Osteocyte (in vitro differentiated cells): ENCODE measurements at regions not wholly inside any gene's neighbourhood (a gene's known extent, or its start where the extent isn't known, plus 50 kb on each side); places are given as distances from the start of the nearest gene placed in this dataset.

ENCODE experiments used
- DNase-seq: peaks from one replicate; pipeline ENCODE4 v3.0.0; 2021; ENCODE audit warnings: mixed read lengths; ENCODE audit not compliant: unreplicated experiment; ENCODE audit errors: extremely low spot score
- H3K27ac Mint-ChIP-seq: one replicate; pipeline ENCODE4 v1.8.0; 2021; ENCODE audit warnings: mild to moderate bottlenecking, mixed read lengths; ENCODE audit not compliant: unreplicated experiment
- H3K27me3 Mint-ChIP-seq: one replicate; pipeline ENCODE4 v1.8.0; 2021; ENCODE audit warnings: mixed read lengths; ENCODE audit not compliant: unreplicated experiment
- H3K36me3 Mint-ChIP-seq: one replicate; pipeline ENCODE4 v1.8.0; 2021; ENCODE audit warnings: mixed read lengths; ENCODE audit not compliant: unreplicated experiment
- H3K4me1 Mint-ChIP-seq: one replicate; pipeline ENCODE4 v1.8.0; 2021; ENCODE audit warnings: mixed read lengths; ENCODE audit not compliant: unreplicated experiment
- H3K4me3 Mint-ChIP-seq: one replicate; pipeline ENCODE4 v1.8.0; 2021; ENCODE audit warnings: mild to moderate bottlenecking, moderate library complexity, mixed read lengths; ENCODE audit not compliant: unreplicated experiment
- H3K9me3 Mint-ChIP-seq: one replicate; pipeline ENCODE4 v1.8.0; 2021; ENCODE audit warnings: mixed read lengths; ENCODE audit not compliant: unreplicated experiment
- TF ChIP-seq, protein P1 (sequence below): fragments of 200-600 bp; sonication (generic); IDR thresholded peaks from 2 replicates; pipeline ENCODE4 v1.5.0; 2021; ENCODE audit warnings: antibody characterized with exemption, mild to moderate bottlenecking, moderate library complexity

- Mint-ChIP-seq H3K4me1 (no peaks in the 10 kb centered on the region), H3K4me3 (no peak overlapping the region), H3K36me3 (peaks cover 5% of the 10 kb centered on the region), H3K27ac (no peak overlapping the region), H3K9me3 (peaks cover 7% of the 10 kb centered on the region), H3K27me3 (no peaks in the 10 kb centered on the region)
- no peak for DNase-seq
- TF ChIP-seq, protein P1, sequence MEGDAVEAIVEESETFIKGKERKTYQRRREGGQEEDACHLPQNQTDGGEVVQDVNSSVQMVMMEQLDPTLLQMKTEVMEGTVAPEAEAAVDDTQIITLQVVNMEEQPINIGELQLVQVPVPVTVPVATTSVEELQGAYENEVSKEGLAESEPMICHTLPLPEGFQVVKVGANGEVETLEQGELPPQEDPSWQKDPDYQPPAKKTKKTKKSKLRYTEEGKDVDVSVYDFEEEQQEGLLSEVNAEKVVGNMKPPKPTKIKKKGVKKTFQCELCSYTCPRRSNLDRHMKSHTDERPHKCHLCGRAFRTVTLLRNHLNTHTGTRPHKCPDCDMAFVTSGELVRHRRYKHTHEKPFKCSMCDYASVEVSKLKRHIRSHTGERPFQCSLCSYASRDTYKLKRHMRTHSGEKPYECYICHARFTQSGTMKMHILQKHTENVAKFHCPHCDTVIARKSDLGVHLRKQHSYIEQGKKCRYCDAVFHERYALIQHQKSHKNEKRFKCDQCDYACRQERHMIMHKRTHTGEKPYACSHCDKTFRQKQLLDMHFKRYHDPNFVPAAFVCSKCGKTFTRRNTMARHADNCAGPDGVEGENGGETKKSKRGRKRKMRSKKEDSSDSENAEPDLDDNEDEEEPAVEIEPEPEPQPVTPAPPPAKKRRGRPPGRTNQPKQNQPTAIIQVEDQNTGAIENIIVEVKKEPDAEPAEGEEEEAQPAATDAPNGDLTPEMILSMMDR = no peak
Observed at GRCh38 chr6:134603561-134603960, 285.6 kb upstream of the SGK1 start.

DNA sequence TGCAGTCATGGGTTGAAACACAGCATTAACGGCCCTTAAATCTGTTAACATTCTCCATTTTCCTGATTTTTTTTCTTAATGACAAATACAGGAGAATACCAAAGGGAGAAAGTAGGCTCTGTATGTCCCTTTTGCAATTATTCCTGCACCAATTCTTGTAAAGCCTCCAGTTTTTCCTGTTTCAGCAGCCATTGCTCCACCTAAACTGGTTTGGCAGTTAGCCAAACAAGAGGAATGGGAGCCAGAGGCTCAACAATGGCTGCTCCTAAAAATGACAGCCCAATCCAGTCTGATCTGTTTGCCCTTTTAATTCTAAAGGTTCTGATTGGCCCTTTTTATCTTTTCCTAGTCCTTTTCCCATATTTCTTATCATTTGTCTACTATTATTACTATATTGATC, 284.2 kb upstream of the SGK1 start:
- H3K4me1 Mint-ChIP-seq = no peaks in the 10 kb centered on the region
- H3K36me3 Mint-ChIP-seq = peaks cover 5% of the 10 kb centered on the region
- no peak overlapping the region for H3K4me3 Mint-ChIP-seq
- DNase-seq = no peak
- H3K9me3 Mint-ChIP-seq = peaks cover 7% of the 10 kb centered on the region
- no peaks in the 10 kb centered on the region for H3K27me3 Mint-ChIP-seq
- H3K27ac Mint-ChIP-seq = no peak overlapping the region
- TF ChIP-seq, protein P1 = no peak

GRCh38 chr6:134600671-134601070, 282.8 kb upstream of the SGK1 start:
- TF ChIP-seq, protein P1 = no peak
- no peak overlapping the region for H3K27ac Mint-ChIP-seq
- DNase-seq = no peak
- H3K27me3 Mint-ChIP-seq = no peaks in the 10 kb centered on the region
- no peak overlapping the region for H3K4me3 Mint-ChIP-seq
- H3K36me3 Mint-ChIP-seq = peaks cover 5% of the 10 kb centered on the region
- peaks cover 7% of the 10 kb centered on the region for H3K9me3 Mint-ChIP-seq
- H3K4me1 Mint-ChIP-seq = no peaks in the 10 kb centered on the region

DNA sequence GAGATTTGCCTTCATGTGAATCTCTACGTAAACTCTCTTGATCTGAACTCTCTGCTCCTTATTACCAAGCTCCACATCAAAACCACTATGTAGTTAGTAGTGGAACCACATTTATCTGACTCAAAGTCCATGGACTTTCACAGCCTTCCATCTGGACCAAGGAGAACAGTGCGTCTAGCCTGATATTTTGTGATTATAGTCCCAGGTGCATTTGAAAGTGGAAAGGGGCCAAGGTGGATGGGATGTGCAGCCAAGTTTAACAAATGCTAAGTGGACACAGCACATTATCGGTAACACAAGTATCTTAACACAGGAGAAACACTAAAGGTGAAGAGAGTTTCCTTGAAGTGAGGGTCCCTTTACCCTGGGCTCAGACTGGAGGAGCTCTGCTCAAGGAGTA, 281.2 kb upstream of the SGK1 start:
- DNase-seq = no peak
- peaks cover 3% of the 10 kb centered on the region for H3K4me1 Mint-ChIP-seq
- no peak overlapping the region for H3K27ac Mint-ChIP-seq
- H3K4me3 Mint-ChIP-seq = no peak overlapping the region
- H3K9me3 Mint-ChIP-seq = peaks cover 7% of the 10 kb centered on the region
- H3K27me3 Mint-ChIP-seq = no peaks in the 10 kb centered on the region
- peaks cover 5% of the 10 kb centered on the region for H3K36me3 Mint-ChIP-seq
- TF ChIP-seq, protein P1 = no peak

DNA sequence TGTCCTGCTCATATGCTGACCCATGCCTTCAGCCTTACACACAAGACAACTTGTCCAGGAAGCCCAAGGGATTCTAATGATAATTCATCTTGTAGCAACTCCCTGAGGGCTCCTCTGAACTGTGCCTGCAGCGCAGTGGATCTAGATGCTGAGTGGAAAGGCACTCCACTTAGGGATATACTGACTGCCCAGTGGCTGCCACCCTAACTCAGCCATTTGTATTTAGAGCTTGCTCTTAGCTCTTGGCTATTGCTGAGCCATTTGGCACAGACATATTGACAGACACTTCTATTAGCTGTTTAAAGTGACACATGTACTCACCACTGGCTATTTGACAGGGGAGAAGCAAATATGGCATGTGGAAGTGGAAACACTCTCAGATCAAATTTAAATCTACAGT, 278.3 kb upstream of the SGK1 start:
- Mint-ChIP-seq H3K27me3 (no peaks in the 10 kb centered on the region), H3K36me3 (peaks cover 5% of the 10 kb centered on the region), H3K27ac (no peak overlapping the region), H3K4me3 (no peak overlapping the region), H3K9me3 (peaks cover 7% of the 10 kb centered on the region), H3K4me1 (peaks cover 21% of the 10 kb centered on the region)
- TF ChIP-seq, protein P1 = no peak
- DNase-seq = no peak
